NOMO-1 (cell line): ENCODE measurements at regions not wholly inside any gene's neighbourhood (a gene's known extent, or its start where the extent isn't known, plus 50 kb on each side); places are given as distances from the start of the nearest gene placed in this dataset.

Experiments
- DNase-seq, 2 experiments: peaks; one replicate each; lab custom pipeline; 2025; ENCODE audit not compliant: unreplicated experiment in 2 of 2; lab: John Stamatoyannopoulos, UW

GRCh38 chr21:25385911-25386474, 221.3 kb downstream of the MRPL39 start:
- DNase-seq: peak in 1 of 2 experiments; percentile 47

GRCh38 chr21:25385341-25385740, 221.9 kb downstream of the MRPL39 start:
- no peak for DNase-seq

- DNase-seq: no peak
Observed at GRCh38 chr21:25384782-25385181, 222.5 kb downstream of the MRPL39 start.

- DNase-seq: no peak
Observed at GRCh38 chr21:25383545-25383944, 223.7 kb downstream of the MRPL39 start.

DNA sequence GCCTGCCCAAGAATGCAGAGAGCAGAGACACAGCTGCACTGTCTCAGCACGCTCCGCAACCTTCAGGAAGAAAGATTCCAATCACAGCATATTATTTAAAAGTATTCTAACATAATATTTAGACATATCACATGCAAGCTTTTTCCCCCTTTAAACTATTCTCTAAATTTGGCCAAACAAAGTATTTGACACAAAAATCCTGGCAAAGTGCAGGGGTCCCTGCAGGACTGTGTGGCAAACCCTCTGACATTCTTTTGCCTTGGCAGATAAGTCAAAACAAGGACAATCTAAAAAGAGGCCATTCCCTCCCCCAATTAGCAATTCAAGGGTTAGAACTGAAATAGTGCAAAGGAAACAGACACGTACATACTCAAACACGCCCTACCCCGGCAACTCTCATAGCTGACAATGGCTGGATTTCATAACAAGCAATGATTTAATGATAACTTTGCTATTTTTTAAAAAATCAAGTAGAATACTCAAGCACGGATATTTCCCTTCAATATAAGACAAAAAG, 225.3 kb downstream of the MRPL39 start:
- DNase-seq: no peak

DNA sequence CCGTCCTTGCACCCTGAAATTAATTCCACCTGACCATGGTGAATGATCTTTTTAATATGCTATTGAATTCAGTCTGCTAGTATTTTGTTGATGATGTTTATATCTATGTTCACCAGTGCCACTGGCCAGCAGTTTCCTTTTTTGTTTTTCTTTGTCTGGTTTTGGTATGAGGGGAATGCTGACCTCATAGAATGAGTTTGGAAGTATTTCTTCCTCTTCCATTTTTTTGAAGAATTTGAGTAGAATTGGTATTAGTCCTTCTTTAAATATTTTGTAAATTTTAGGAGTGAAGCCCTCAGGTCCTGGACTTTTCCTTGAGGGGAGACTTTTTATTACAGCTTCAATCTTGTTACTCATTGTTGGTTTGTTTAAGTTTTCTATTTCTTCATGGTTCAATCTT, 231.6 kb downstream of the MRPL39 start:
- no peak for DNase-seq

DNA sequence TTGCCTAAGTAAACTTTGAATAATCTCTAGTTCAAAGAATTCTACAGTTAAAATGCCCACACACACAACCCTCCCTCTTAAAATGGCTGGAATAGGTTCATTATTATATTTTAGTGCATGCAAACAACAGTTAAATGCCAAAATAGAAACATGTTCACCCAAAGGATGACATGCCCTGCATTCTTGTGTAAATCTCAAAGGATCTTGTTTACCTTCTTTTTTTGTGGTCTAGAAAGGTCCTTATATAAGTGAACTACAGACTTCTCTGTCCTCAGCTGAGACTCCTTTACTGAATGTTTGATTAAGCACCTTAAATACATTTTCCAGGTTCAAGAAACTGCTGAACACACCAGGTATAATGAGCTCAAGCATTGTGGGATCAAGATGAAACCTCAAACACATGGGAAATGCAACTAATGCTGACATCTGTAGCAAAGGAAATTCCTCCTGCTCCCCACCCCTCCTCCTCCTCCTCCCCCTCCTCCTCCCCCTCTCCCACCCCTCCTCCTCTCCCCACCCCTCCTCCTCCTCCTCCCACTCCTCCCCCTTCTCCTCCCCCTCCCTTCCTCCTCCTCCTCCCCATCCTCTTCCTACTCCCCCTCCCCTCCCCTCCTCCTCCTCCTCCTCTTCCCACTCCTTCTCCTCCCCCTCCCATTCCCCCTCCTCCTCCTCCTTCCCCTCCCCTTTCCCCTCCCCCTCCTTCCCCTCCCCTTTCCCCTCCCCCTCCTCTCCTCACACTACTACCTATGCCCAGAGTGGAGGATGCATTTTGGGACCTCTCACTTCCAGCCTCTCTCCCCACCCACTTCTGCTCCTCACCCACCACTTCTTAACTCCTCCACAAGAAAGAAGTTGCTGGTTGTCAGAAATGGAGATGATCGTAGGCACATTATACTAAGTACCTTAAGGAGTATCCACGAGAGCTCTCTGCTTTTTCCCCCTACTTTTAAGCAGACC, 233.9 kb downstream of the MRPL39 start:
- no peak for DNase-seq

DNA sequence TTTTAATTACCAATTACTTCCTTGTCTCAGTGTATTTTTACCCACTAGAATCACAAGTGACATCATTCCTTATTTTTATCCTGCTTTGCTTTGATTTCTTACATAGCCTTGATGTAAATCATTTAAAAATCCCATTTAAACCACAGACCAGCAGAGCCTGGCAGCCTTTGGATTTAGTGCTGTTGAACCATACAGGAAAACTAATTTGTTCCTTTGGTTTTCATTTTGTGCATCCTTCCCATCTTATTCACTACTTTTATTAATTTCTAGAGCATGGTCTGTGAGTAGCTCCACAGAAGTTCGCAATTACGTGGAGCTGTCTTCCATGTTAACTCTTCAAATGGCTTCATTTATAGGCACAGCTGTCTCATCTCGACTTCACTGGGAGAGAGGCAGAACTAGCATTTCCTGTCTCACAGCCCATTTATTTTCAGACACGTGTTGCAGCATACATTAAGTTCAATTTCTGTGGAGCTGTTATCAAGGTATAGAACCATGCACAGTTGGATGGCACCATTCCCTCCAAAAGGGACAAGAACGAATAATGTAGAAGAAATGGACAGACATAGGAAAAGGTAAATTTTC, 235.3 kb downstream of the MRPL39 start:
- DNase-seq: no peak

DNA sequence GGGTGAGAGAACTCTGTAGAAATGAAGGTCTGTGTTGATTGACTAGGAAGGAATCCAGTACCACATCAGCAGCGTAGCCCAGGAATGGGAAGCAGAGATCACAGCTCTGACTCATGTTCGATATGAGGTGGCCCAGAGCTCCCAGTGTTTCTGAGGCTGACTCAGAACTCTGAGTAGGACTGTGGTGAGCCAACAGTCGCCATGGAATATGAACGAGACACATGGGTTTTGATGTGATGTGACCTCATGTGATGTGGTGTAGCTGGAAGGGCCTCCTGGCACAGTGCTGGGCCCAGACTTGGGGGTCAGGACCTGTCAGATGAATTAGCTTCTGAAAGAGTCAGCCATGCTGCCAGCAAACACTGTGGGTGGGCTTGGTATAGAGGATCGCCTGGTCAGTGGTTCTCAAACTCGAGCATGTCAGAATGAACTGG, 237.0 kb downstream of the MRPL39 start:
- DNase-seq: no peak

DNA sequence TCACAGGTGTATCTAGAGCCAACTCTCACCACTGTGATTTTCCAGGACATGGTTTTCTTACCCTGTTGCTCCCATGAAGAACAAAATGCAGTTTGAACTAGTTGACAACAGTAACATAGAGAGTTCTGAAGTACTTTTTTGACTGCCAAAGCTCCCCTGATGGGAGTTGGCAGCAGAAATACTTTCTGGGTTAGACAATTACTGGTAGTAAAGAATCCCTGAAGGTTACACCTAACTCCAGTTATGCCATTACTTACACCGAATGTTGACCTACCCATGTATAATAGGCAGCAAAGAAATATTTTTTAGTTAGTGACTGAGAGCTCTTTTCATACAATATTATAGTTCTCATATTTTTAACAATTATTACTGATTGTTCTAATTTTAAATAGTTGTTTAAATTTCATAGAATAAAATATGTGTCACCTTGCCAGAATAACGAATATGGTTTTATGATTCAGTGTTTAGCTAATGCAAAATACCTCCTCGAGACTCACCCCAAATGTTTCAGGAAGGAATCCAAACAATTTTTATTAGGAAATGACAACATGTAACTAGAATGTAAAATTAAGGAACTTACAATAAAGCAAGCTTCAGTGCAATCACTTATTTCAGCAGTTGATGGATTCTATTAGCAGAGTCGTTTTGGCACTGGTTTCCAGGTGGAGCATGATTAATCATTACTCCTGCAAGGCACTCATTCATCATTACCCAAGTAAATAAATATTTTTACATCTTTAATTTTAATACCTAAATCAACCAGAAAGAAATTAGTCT, 237.6 kb downstream of the MRPL39 start:
- DNase-seq: no peak

- DNase-seq: no peak
Observed at GRCh38 chr21:25368531-25368930, 238.8 kb downstream of the MRPL39 start.

DNA sequence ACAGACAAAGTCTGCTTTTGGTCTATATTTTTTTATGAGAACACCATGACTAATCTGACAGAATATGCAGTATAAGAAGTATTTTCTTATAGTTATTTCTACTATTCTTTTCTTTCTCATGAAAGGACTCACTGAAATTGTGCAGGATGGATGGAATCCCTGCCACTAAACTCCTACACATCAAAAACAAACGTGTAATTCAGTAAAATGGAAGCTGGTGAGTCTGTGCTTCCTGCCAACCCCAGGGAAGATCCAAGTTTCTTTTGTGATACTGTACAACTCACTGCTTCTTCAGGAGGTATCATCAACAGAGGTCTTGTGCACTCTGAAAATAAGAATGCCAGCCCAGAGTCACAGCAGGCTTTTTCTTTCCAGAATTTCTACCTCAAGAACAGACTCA, 241.2 kb downstream of the MRPL39 start:
- no peak for DNase-seq

GRCh38 chr21:25362375-25363267, 244.7 kb downstream of the MRPL39 start:
- DNase-seq: no peak

GRCh38 chr21:25361765-25362164, 245.5 kb downstream of the MRPL39 start:
- DNase-seq: no peak

DNA sequence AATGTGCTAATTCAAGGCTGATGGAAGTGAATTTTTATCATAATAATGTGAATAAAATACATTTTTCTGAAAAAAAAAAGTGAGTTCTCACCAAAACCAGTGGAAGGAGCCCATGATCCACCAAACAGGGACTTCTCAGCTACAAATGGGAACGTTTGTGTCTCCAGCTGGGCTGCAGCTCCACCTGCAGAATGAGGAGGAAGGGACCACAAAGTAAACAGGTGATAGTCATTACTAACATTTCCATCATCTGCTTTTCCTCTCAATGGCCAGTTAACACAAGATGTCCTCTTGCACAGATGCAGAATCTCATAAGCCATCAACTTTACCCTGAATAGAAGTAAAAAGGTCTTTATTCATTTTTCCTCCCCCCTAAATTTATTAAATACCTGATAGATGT, 246.2 kb downstream of the MRPL39 start:
- no peak for DNase-seq

DNA sequence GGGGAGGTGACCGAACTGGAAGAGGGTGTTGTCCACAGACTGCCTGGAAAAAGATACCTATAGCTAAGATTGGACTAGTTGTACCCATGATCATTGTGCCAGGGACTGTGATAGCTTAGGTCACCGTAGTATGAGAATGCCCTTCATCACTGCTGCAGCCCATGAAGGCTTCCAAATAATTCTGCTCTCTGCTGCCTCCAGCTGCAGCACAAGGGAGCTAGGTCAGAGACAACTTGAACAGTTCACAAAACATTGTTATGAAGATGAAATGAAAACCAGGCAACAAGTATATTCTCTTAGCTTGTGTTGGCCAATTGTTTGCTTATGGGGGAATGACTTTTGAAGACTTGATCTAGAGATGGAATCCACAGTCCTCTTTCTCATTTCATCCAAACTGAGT, 246.7 kb downstream of the MRPL39 start:
- no peak for DNase-seq

DNA sequence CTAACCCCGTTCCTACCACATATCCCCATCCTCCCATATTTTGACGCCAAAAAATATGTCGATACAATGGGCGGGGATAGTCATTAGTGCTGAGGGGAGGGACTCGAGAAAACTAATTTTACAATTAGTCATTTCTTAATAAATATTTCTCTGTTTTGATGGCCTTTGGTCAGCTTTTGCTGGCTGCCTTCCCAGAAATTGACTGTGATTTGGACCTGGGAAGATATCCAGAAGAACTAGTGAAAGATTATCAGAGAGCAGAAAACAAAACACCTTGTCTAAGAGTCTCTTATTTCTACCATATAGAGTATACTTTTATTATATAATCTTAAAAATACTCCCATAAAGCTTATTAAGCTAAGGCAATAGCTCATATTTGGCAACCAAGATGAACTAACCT, 247.6 kb downstream of the MRPL39 start:
- no peak for DNase-seq

- DNase-seq: no peak
Observed at GRCh38 chr21:25350056-25350455, 257.2 kb downstream of the MRPL39 start.

GRCh38 chr21:25343774-25344545, 263.3 kb downstream of the MRPL39 start:
- DNase-seq: no peak
